ENCODE measurements at regions not wholly inside any gene's neighbourhood (a gene's known extent, or its start where the extent isn't known, plus 50 kb on each side); places are given as distances from the start of the nearest gene placed in this dataset.
"Not testable (repeated sequence)": the region's sequence is repeated elsewhere in the genome, so short reads cannot be mapped to it uniquely, and the experiment has no call there.

DNA sequence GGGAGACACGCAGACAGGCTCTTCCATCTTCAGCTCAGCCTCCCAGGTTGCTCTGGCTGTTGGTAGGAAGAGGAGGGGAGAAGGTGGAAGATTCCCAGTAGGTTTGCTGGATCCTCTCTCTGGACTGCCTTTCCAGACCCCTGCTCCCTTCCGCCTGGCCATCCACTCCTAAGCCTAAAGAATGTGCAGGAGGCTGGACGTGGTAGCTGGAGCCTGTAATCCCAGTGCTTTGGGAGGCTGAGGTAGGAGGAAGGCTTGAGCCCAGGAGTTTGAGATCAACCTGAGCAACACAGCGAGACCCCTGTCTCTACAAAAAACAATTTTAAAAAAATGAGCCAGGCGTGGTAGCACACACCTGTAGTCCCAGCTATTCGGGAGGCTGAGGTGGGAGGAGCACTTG lies 2895.6 kb downstream of the RPIA start:
- H3K4me3 ChIP-seq (ENCODE audit: low read depth, low read length); DNase-seq (ENCODE audit: low read depth): not testable (repeated sequence)

DNA sequence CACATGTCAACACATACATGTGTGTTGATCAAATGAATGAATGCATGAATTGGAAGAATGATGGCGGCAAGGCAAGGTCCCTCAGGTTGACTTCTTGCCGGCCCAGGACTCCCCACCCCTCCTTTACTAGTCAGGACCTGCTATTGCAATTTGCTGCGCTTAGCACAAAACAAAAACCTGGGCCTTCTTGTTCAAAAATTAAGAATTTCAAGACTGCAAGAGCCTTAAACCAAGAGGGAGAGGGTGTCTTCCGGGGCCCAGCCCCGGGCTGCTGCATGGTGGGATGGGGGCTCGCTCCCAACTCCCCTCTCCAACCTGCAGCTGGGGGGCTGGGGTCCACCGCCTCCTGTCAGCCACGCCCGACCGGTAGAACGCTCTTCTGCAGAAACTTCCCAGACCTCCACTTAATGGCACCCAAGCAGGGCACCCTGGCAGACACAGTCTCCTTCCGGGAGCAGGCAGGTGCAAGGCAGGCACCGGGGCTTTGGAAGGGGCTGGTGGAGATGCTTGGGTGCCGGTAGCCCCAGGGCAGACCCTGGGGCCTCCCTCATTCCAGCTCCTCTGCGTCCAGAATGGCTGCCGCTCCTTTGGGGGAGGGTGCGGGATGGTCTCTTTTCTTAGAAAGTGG lies 2896.5 kb downstream of the RPIA start:
- DNase-seq (ENCODE audit: low read depth); H3K4me3 ChIP-seq (ENCODE audit: low read depth, low read length): not testable (repeated sequence)

DNA sequence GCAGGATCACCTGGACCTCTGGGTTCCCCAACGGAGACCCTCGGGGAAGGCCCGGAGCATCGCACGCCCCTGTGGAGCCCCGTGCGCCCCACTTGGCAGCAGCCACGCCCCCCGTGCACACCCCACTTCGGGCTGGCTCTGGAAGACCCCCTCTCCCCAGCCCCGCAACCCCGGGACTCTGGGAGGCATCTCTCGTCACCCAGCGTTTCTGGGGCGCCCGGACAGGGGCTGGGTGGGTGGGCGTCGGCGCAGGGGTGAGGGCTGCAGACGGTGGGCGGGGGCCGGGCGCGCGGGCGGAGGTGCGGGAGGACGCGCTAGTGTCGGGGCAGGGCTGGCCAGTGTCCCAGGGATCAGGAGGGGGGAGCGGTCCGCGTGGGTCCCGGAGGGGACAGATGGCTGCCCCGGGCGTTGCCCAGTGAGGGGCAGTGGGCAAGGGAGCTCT lies 2897.3 kb downstream of the RPIA start:
- DNase-seq (ENCODE audit: low read depth); H3K4me3 ChIP-seq (ENCODE audit: low read depth, low read length): not testable (repeated sequence)

DNA sequence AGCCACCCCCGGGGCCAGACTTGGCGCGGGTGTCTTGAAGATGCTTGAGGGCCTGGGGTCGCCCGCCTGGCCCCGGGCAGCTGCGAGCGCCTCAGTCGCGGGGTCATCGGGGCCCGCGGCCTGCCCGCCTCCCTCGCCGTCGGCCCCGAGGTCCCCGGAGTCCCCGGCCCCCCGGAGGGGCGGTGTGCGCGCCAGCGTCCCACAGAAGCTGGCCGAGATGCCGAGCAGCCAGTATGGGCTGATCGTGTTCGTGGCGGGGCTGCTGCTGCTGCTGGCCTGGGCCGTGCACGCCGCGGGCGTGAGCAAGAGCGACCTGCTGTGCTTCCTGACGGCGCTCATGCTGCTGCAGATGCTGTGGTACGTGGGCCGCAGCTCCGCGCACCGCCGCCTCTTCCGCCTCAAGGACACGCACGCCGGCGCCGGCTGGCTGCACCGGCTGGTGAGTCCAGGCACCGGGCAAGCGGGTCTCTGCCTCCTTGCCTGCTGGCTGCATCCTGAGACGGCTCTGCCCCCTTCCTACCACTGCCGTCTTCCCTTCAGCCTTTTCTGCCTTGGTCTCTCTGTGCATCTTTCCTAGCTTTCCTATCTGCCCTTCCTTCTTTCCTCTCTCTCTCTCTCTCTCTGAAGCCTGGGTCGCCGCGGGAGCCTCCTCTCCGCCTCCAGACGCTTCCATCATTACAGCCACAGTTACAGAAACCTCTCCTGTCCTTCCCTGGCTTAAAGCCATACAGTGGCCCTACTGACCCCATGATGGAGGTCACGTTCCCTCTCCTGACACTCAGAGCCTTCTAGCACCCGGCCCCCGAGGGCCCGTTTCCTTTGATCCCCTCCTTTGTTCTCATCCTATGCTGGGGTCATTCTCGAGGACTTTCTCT lies 2898.2 kb downstream of the RPIA start:
- H3K4me3 ChIP-seq (ENCODE audit: low read depth, low read length); DNase-seq (ENCODE audit: low read depth): not testable (repeated sequence)

DNA sequence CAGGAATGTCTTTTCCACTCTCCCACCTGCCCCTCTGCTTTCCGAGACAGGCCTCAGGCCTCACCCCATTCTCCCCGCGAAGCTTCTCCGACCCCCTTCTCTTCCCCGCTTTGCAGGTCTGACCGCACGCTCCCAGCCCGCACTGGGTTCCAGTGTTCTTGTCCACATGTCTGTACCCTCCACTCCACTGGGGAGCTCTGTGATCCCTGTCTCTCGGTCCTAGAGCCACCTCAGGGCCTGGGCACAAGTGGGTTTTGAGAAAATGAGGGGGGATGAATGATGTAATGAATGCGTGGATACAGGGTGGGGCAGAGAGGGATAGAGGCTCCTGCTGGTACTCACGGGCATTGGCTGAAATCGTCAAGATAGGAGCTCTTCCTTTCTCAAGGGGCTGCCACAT lies 2898.9 kb downstream of the RPIA start:
- not testable (repeated sequence) for DNase-seq (ENCODE audit: low read depth); H3K4me3 ChIP-seq (ENCODE audit: low read depth, low read length)

DNA sequence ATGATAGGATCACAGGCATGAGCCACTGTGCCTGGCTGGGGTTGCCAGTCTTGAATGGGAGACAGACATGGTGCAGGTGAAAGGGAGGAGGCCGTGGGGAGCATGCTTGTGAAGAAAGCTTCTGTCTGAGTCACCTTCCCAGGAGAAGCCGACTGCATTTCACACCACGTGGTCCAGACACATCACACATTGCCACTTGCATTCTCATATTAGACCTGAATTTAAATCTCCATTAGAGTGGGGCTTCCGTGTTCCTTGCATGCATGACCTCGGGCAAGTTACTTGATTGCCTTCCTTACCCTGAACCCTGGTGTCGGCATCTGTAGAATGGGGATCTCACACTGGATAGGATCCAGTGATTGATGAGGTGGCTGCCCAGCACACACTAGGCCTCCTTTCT lies 2899.6 kb downstream of the RPIA start:
- not testable (repeated sequence) for H3K4me3 ChIP-seq (ENCODE audit: low read depth, low read length); DNase-seq (ENCODE audit: low read depth)

DNA sequence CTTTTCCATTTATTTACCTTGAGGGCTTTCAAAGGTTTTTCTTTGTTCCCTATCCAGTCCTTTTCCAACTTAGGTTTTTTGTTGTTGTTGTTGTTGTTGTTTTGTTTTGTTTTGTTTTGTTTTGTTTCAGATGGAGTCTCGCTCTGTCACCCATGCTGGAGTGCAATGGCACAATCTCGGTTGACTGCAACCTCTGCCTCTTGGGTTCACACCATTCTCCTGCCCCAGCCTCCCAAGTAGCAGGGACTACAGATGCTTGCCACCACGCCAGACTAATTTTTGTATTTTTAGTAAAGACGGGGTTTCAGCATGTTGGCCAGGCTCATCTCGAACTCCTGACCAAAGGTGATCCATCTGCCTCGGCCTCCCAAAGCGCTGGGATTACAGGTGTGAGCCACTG lies 2906.0 kb downstream of the RPIA start:
- not testable (repeated sequence) for H3K4me3 ChIP-seq (ENCODE audit: low read depth, low read length)

DNA sequence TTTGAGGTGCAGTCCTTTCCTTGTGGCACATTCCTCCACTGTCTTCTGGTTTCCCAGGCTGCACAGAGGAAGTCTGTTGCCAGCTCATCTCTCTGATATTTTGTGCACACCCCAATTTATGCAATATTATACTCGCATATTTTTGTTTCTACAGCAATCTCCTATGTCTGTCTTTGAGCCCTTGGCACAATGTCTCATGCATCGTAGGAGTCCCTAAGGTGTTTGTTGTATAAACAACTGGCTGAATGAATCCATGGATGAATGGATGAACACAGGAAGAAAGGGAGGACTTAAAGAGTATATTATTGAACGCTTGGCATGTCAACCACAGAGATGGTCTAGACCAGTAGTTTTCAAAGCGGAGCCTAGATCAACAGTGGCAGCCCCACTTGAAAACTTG lies 2907.0 kb downstream of the RPIA start:
- not testable (repeated sequence) for DNase-seq (ENCODE audit: low read depth); H3K4me3 ChIP-seq (ENCODE audit: low read depth, low read length)

More for the DNA sequence above, 2906.0 kb downstream of the RPIA start:
- DNase-seq (ENCODE audit: low read depth), result not testable (repeated sequence)

DNA sequence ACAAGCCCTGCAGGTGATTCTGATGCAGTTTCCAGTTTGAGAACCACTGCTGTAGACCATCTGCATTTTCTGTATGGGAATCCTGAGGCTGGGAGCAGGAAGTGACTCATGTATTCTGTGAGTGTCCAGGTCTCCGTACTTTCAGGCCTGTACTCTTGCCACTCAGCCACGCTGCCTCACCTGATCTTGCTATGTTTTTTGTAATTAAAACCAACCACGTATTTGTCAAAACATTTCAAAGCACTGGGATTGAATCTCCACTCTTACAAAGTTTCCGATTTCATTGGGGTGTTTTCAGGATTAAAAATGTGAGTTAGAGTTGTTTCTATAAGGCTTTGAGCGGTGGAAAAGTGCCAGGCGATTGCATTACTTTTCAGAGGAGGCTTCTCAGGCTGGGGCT lies 2907.5 kb downstream of the RPIA start:
- H3K4me3 ChIP-seq (ENCODE audit: low read depth, low read length); DNase-seq (ENCODE audit: low read depth): not testable (repeated sequence)

DNA sequence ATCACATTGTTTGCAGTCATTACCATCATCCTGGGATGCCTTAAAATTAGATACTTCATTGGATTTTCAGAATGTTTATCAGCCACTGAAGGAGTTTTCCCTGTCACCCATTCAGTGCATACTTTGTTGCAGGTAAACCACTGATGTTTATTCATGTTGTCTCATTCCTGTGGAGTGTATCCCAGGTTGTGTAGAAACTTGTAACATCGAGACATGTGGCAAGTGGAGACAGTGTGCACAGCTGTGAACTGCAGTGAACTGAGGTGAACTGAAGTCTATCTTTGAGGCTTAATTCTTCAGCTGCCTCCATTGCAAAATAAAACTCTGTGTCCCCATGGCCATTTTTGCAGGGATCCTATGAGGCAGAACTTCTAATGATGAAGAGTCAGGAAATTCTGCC lies 2911.4 kb downstream of the RPIA start:
- not testable (repeated sequence) for DNase-seq (ENCODE audit: low read depth); H3K4me3 ChIP-seq (ENCODE audit: low read depth, low read length)

DNA sequence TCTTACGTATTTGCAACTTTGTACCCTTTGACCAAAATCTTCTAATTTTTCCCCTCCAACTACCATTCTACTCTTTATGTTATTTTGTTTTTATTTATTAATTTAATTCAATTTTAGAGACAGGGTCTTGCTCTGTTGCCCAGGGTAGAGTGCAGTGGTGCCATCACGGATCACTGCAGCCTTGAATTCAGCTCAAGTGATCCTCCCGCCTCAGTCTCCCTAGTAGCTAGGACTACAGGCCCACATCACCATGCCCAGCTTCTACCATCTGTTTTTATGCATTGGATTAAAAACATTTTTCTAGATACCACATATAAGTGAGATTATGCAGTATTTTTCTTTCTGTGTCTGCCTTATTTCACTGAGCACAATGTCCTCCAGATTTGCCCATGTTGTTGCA lies 2912.5 kb downstream of the RPIA start:
- not testable (repeated sequence) for H3K4me3 ChIP-seq (ENCODE audit: low read depth, low read length); DNase-seq (ENCODE audit: low read depth)

DNA sequence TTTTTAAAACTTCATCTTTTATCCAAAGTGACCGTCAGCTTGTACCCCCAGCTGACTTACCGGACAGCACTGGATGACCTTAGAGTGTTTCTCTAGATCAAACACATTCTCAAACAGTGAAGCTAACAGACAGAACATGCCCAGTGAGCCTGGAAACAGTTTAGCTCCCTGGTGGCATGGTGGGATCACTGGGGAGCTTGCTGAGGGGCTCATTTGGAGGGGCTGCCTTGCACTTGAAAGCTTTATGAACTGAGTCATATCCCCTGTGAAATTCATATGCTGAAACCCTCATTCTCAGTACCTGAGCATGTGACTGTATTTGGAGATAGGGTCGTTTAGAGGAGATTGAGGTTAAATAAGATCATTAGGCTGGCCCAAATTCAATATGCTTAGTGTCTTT lies 2913.2 kb downstream of the RPIA start:
- not testable (repeated sequence) for H3K4me3 ChIP-seq (ENCODE audit: low read depth, low read length); DNase-seq (ENCODE audit: low read depth)

DNA sequence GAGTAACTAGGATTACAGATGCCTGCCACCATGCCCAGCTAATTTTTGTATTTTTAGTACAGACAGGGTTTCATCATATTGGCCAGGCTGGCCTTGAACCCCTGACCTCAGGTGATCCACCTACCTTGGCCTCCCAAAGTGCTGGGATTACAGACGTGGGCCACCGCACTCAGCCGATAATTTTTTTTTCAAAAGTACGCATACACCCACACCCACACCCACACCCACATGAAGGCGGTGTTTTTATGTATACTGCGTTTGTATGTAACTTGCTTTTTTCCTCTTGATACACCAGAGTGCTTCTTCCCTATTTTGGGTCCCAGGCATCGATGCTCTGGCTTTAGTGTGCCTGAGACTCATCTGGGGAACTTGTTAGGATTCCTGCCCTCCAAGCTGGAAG lies 2932.3 kb downstream of the RPIA start:
- H3K4me3 ChIP-seq (ENCODE audit: low read depth, low read length); DNase-seq (ENCODE audit: low read depth): not testable (repeated sequence)

DNA sequence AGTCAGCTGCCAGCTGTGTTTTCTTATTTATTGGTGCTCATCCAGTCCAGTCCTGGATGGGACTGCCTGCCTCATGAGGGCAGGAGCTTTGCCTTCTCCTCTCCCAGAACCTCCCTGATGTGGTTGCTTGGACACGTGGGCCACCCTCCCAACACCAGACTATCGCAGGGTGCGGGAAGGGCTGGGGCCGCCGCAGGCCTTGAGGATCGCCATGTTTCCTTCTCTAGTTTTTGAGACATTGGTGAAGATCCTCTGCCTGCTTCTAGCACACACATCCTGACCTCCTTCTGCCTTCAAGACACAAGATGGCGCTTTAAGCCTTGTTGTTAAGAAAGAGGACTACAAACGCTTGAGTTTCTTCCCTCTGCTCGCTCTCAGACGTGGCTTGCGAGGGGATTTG lies 2937.0 kb downstream of the RPIA start:
- H3K4me3 ChIP-seq (ENCODE audit: low read depth, low read length); DNase-seq (ENCODE audit: low read depth): not testable (repeated sequence)

DNA sequence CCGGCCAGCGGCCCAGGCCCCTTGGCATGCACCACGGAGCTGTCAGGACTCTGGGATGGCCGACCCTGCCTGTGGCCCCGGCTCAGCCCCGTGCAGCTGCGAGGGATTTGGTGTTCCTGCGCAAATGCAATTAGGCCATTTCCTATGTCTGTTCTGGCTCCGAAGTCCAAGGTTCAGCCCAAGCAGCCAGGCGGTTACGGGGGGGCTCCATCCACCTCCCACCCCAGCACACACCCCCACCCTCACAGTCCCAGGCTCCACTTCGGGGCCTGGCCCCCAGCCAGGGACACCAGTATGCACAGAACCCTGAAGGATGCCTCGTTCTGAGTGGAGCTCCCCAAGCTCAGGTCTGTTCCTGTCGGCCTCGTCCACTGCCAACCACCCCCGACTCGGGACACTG lies 2965.7 kb downstream of the RPIA start:
- H3K4me3 ChIP-seq (ENCODE audit: low read depth, low read length), result not testable (repeated sequence)

DNA sequence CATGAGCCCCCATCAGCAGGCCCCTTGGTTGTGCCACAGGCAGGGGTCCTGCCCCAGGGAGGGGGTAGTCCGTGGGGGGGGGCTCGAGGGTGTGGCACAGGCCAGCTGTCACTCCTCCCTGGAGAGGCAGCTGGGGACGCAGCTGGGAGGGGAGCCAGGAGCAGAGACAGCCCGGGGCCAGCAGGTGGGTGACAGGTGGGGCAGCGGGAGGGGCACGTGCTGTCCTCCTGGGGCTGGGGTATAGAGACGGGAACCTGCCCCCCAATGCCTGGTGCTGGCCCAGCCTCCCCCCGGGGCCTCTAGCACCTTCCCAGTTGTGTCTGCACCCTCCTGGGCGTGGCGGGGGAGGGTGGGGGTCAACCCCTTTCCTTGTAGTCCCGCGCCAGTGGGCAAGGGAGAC lies 2966.9 kb downstream of the RPIA start:
- H3K4me3 ChIP-seq (ENCODE audit: low read depth, low read length), result peak overlapping the region; percentile 33
- DNase-seq (ENCODE audit: low read depth), result not testable (repeated sequence)

More for the DNA sequence above, 2965.7 kb downstream of the RPIA start:
- peak; percentile 68 for DNase-seq (ENCODE audit: low read depth)

DNA sequence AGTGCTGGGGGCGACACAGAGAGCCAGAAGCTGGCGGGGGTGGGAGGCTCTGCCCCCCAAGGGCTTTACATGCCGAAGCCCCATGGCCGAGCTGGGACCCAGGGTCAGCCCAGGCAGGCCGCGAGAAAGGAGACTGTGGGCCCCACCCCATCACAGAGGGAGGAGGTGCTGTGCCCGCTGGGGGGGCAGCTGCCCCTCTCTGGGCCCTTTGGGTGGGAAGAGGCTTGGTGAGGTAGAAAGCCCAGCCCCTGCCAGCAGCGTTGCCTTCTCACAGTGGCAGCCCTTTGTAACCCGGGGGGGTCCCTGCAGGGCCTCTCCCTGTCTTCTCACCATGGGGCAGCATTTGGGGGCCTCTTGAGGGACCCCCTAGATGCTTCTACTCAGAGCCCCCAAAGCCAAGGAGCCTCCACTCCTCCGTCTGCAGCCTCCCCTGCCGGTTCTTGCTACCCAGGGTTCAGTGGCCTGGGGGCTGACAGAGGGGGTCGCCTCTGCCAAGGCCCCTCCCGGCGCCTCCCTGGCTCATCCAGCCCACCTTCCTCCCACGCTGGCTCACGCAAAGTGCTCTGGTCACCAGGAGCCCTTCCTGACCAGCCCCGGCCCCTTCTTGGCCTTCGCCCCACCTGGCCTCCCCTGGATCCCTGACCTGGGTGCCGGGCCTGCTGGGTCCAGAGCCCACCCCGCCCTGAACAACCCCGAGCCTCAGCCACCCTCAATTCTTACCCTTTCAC lies 2967.9 kb downstream of the RPIA start:
- not testable (repeated sequence) for DNase-seq (ENCODE audit: low read depth)
- peak overlapping the region; percentile 56 for H3K4me3 ChIP-seq (ENCODE audit: low read depth, low read length)

DNA sequence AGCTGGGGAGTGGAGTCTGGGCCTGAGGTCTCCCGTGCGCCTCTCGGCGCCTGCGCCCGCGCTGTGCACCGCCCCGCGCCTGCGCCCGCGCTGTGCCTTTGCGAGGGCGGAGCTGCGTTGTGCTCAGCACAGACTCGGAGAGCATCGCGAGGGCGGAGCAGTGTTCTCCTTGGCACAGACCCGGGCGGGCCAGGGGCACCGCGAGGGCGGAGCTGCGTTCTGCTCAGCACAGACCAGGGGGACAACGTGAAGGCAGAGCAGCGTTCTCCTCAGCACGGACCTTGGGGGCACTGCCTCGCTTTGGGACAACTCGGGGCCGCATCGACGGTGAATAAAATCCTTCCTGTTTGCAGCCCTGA lies 2968.4 kb downstream of the RPIA start:
- peak overlapping the region; percentile 61 for H3K4me3 ChIP-seq (ENCODE audit: low read depth, low read length)
- peak; percentile 43 for DNase-seq (ENCODE audit: low read depth)

DNA sequence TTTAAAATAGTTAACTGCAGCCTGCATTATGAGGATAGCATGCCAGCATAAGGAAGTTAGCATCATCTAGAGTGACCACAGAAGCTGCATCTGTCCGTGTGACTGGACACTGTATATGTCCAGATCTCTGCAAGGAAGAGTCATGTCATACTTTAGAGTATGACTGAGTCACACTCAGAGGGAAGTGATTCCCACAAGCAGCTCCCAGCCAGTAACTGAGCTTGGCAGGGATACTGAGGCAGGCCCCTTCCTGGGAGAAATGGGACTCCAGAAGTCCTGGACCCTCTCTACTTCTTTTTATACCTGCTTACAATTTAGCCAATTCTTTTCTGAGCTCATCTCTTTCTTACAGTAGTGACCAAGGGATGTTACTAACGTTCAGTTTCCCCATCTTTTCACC lies 2975.9 kb downstream of the RPIA start:
- not testable (repeated sequence) for DNase-seq (ENCODE audit: low read depth); H3K4me3 ChIP-seq (ENCODE audit: low read depth, low read length)

Measured in fibroblast of the aortic adventitia (primary cell).